OCI-LY1 (cell line): ENCODE measurements at regions not wholly inside any gene's neighbourhood (a gene's known extent, or its start where the extent isn't known, plus 50 kb on each side); places are given as distances from the start of the nearest gene placed in this dataset.

Source experiments
- H2AFZ ChIP-seq: fragments of 200-600 bp; sonication (generic), shearing (Covaris generic); 2 replicates; pipeline ENCODE4 v1.6.0; 2014; ENCODE audit warnings: antibody characterized with exemption, mild to moderate bottlenecking, low read length
- H3F3A ChIP-seq: fragments of 200-600 bp; sonication (generic), shearing (Covaris generic); 2 replicates; pipeline ENCODE4 v1.6.0; 2014; ENCODE audit warnings: mild to moderate bottlenecking, antibody characterized with exemption, low read length, moderate library complexity; ENCODE audit not compliant: insufficient read depth
- H3K27ac ChIP-seq: fragments of 200-600 bp; sonication (generic); 2 replicates; pipeline ENCODE4 v1.5.1; 2014; ENCODE audit warnings: low read length, mixed run types, mild to moderate bottlenecking, low read depth; ENCODE audit not compliant: poor library complexity, severe bottlenecking
- H3K27me3 ChIP-seq: fragments of 200-600 bp; sonication (generic); 2 replicates; pipeline ENCODE4 v1.6.0; 2014; ENCODE audit warnings: antibody characterized with exemption, mild to moderate bottlenecking, low read length, moderate library complexity; ENCODE audit not compliant: insufficient read depth
- H3K36me3 ChIP-seq: fragments of 200-600 bp; sonication (generic); 2 replicates; pipeline ENCODE4 v1.6.1; 2014; ENCODE audit warnings: mild to moderate bottlenecking, antibody characterized with exemption, low read length, moderate library complexity, mixed read lengths; ENCODE audit not compliant: insufficient read depth
- H3K4me1 ChIP-seq: fragments of 200-600 bp; sonication (generic); 2 replicates; pipeline ENCODE4 v1.5.1; 2014; ENCODE audit warnings: mild to moderate bottlenecking, low read length, moderate library complexity; ENCODE audit not compliant: insufficient read depth, severe bottlenecking
- H3K4me2 ChIP-seq: fragments of 200-600 bp; sonication (generic), shearing (Covaris generic); 2 replicates; pipeline ENCODE4 v1.6.1; 2014; ENCODE audit warnings: low read length
- H3K4me3 ChIP-seq: fragments of 200-600 bp; sonication (generic); 2 replicates; pipeline ENCODE4 v1.5.1; 2014; ENCODE audit warnings: low read length, low read depth, mild to moderate bottlenecking, mixed read lengths; ENCODE audit not compliant: poor library complexity, severe bottlenecking
- H3K79me2 ChIP-seq: fragments of 200-600 bp; shearing (Covaris generic); 2 replicates; pipeline ENCODE4 v1.6.1; 2016; ENCODE audit warnings: mixed run types, low read length, mixed read lengths; ENCODE audit not compliant: insufficient read depth
- H3K9ac ChIP-seq: fragments of 200-600 bp; sonication (generic), shearing (Covaris generic); 2 replicates; pipeline ENCODE4 v1.6.1; 2014; ENCODE audit warnings: mild to moderate bottlenecking, low read length, mixed read lengths
- H3K9me2 ChIP-seq: fragments of 200-600 bp; sonication (generic), shearing (Covaris generic); 2 replicates; pipeline ENCODE4 v1.6.1; 2014; ENCODE audit warnings: low read depth, mild to moderate bottlenecking, low read length, mixed read lengths
- H3K9me3 ChIP-seq: fragments of 200-600 bp; shearing (Covaris generic); 2 replicates; pipeline ENCODE4 v1.6.1; 2014; ENCODE audit warnings: low read length, mixed read lengths
- H4K20me1 ChIP-seq: fragments of 200-600 bp; sonication (generic), shearing (Covaris generic); 2 replicates; pipeline ENCODE4 v1.6.0; 2016; ENCODE audit warnings: mild to moderate bottlenecking, low read length; ENCODE audit not compliant: insufficient read depth
- CTCF ChIP-seq: fragments of 200-600 bp; sonication (generic), shearing (Covaris generic); IDR thresholded peaks from 2 replicates; pipeline ENCODE4 v1.5.1; 2017; ENCODE audit warnings: mild to moderate bottlenecking, antibody characterized with exemption, low read length, moderate library complexity, mixed read lengths
- EZH2 ChIP-seq: fragments of 200-600 bp; sonication (generic), shearing (Covaris generic); IDR thresholded peaks from 2 replicates; pipeline ENCODE4 v1.8.0; 2017; ENCODE audit warnings: borderline replicate concordance, mixed run types, mild to moderate bottlenecking, antibody characterized with exemption, low read length, moderate library complexity, mixed read lengths

GRCh38 chr9:107431461-107431860 is 58.1 kb downstream of the KLF4 start:
- Histone ChIP-seq H4K20me1 (no peaks in the 10 kb centered on the region), H3K36me3 (no peaks in the 10 kb centered on the region), H3K27me3 (no peaks in the 10 kb centered on the region), H3K9me2 (no peaks in the 10 kb centered on the region), H3F3A (no peaks in the 10 kb centered on the region), H3K79me2 (no peaks in the 10 kb centered on the region), H3K9me3 (no peaks in the 10 kb centered on the region), H3K27ac (no peak overlapping the region), H3K9ac (no peak overlapping the region), H2AFZ (no peak overlapping the region), H3K4me3 (no peak overlapping the region), H3K4me2 (no peak overlapping the region), H3K4me1 (no peaks in the 10 kb centered on the region)
- TF ChIP-seq CTCF (no peak), EZH2 (no peak)

- H3K36me3 ChIP-seq, result no peaks in the 10 kb centered on the region
- no peak overlapping the region for H3K9ac ChIP-seq
- H3K9me3 ChIP-seq, result no peaks in the 10 kb centered on the region
- no peaks in the 10 kb centered on the region for H3K9me2 ChIP-seq
- H3F3A ChIP-seq, result no peaks in the 10 kb centered on the region
- no peak overlapping the region for H3K4me3 ChIP-seq
- H3K27ac ChIP-seq, result no peak overlapping the region
- H3K4me2 ChIP-seq, result no peak overlapping the region
- no peaks in the 10 kb centered on the region for H3K27me3 ChIP-seq
- H3K4me1 ChIP-seq, result no peaks in the 10 kb centered on the region
- TF ChIP-seq EZH2, result no peak
- no peak overlapping the region for H2AFZ ChIP-seq
- H3K79me2 ChIP-seq, result no peaks in the 10 kb centered on the region
- no peaks in the 10 kb centered on the region for H4K20me1 ChIP-seq
Observed at GRCh38 chr9:107430071-107430470, 59.5 kb downstream of the KLF4 start.

GRCh38 chr9:107426126-107426525 is 63.4 kb downstream of the KLF4 start:
- Histone ChIP-seq H3F3A (no peaks in the 10 kb centered on the region), H3K4me2 (no peak overlapping the region), H3K27ac (no peak overlapping the region), H3K36me3 (no peaks in the 10 kb centered on the region), H3K27me3 (no peaks in the 10 kb centered on the region), H3K9me3 (no peaks in the 10 kb centered on the region), H3K79me2 (no peaks in the 10 kb centered on the region), H3K9ac (no peak overlapping the region), H4K20me1 (no peaks in the 10 kb centered on the region), H3K9me2 (no peaks in the 10 kb centered on the region), H3K4me1 (no peaks in the 10 kb centered on the region), H3K4me3 (no peak overlapping the region), H2AFZ (no peak overlapping the region)
- TF ChIP-seq EZH2 (no peak), CTCF (no peak)
